C4-2B (cell line): ENCODE measurements at regions not wholly inside any gene's neighbourhood (a gene's known extent, or its start where the extent isn't known, plus 50 kb on each side); places are given as distances from the start of the nearest gene placed in this dataset.

Experiments used
- H3K27ac ChIP-seq: fragments of 450-650 bp; 2 replicates; pipeline ENCODE4 v1.5.1; 2017
- CTCF ChIP-seq: fragments of 450-650 bp; conservative IDR thresholded peaks from 2 replicates; pipeline ENCODE4 v1.5.1; 2017; ENCODE audit warnings: mild to moderate bottlenecking
- ZFX ChIP-seq: fragments of 450-650 bp; IDR thresholded peaks from 2 replicates; pipeline ENCODE4 v1.6.1; 2017

- TF ChIP-seq ZFX = no peak
- no peak for TF ChIP-seq CTCF
- H3K27ac ChIP-seq = no peak overlapping the region
Measured at GRCh38 chr2:234771176-234771575, 180.6 kb upstream of the SH3BP4 start.

- no peak overlapping the region for H3K27ac ChIP-seq
- no peak for TF ChIP-seq CTCF
- no peak for TF ChIP-seq ZFX
Measured at GRCh38 chr2:234770715-234771141, 181.1 kb upstream of the SH3BP4 start.

GRCh38 chr2:234770031-234770506, 181.7 kb upstream of the SH3BP4 start:
- TF ChIP-seq ZFX (no peak), CTCF (no peak)
- no peak overlapping the region for H3K27ac ChIP-seq

GRCh38 chr2:234768608-234769196, 183.1 kb upstream of the SH3BP4 start:
- H3K27ac ChIP-seq = no peak overlapping the region
- TF ChIP-seq ZFX (no peak), CTCF (no peak)

GRCh38 chr2:234765279-234765678, 186.5 kb upstream of the SH3BP4 start:
- TF ChIP-seq ZFX (no peak), CTCF (no peak)

GRCh38 chr2:234764372-234764771, 187.4 kb upstream of the SH3BP4 start:
- TF ChIP-seq CTCF (no peak), ZFX (no peak)
- H3K27ac ChIP-seq = no peak overlapping the region

More at GRCh38 chr2:234765279-234765678, 186.5 kb upstream of the SH3BP4 start:
- no peak overlapping the region for H3K27ac ChIP-seq

GRCh38 chr2:234763002-234763873, 188.6 kb upstream of the SH3BP4 start:
- no peak overlapping the region for H3K27ac ChIP-seq
- no peak for TF ChIP-seq CTCF
- TF ChIP-seq ZFX = no peak
